NCI-H1105 (cell line): ENCODE measurements at regions not wholly inside any gene's neighbourhood (a gene's known extent, or its start where the extent isn't known, plus 50 kb on each side); places are given as distances from the start of the nearest gene placed in this dataset.

Experiments used
- DNase-seq: peaks from one replicate; lab custom pipeline; 2025; lab: John Stamatoyannopoulos, UW

DNA sequence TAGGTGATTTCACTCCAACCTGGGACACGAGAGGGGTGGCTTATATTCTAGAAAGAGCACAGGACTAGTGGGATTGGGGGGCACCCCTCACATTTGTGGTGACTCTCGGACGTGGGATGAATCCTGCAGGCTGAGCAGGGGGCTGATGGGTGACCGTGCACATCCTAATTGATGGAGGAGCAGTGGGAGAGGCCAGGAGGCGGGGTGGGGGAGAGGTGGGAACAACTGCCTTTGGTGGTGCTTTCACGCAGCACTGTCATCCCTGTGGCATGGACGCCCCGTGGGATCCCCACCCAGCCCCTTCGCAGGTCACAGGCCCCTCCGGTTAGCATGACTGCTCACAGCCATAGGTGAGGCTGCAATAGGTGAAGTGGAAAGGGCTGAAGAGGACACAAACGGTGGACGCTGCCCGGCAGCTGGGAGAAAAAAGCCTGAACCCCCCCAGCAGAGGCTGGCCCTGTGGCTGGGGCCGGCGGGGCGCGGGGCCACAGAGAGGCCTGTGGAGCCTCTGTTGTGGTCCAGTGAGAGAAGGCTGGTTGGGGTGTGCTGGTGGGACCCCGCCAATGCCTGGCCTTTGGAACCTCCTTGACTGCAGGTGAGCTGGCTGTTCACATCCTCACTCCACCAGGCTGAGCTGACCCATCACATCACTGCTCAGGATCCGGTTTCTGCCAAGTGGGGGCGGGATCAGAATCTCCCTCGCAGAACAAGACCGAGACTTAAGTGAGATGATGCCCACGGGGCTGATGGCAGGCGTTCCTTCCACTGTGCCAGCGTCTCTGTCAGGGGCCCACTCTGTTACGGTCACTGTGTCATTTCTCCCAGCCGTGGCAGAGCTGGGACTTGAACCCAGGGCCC lies 325.4 kb downstream of the TEX29 start:
- DNase-seq: no peak

DNA sequence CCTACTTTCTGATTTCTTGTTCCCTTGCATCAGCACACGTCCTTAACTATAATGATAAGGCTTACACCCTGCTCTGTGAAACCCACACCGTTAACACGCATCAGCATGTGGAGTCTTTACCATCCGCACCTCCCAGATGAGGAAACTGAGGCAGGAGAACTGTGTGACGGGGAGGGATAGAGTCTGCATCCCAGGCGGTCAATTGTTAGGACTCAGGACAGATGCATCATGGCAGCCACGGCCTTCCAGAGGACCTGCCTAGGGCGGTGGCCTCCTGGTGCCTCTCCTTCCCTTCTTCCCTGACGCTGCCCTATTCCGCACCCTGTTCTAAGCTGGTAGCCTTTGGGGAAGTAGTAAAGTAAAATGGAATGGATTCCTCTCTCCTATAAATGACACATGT lies 326.0 kb downstream of the TEX29 start:
- no peak for DNase-seq

DNA sequence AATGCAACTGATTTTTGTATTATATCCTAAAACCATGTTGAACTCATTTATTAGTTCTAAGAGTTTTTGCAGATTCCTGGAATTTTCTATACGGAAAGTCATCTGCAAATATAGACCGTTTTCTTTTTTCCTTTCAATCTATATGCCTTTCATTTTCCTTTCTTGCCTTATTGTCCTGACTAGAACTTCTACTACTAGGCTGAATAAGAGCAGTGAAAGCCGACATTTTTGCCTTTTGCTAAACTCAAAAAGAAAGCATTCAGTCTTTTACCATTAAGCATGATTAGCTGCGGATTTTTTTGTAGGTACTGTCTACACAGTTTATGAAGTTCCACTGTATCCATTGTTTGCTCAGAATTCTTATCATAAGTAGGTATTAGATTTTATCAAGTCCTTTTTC lies 328.4 kb downstream of the TEX29 start:
- DNase-seq: no peak

DNA sequence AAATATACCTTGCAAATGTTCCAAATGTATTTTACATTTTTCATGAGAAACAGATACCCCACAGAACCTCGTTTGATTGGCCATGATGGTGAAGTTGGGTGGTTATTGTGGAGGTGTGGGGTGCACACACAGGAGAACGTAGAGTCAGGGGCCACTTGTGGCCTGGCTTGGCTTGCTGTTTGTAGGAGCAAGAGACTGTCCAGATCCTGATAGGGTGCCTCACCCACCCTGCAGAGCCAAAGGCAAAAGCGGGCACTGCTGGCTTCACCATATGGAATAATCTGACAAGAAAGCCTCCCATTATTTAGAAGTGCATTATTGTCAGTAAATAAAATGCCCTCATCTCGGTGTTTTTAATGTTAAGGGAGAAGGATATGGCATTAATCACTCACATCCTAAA lies 330.2 kb downstream of the TEX29 start:
- DNase-seq: no peak

DNA sequence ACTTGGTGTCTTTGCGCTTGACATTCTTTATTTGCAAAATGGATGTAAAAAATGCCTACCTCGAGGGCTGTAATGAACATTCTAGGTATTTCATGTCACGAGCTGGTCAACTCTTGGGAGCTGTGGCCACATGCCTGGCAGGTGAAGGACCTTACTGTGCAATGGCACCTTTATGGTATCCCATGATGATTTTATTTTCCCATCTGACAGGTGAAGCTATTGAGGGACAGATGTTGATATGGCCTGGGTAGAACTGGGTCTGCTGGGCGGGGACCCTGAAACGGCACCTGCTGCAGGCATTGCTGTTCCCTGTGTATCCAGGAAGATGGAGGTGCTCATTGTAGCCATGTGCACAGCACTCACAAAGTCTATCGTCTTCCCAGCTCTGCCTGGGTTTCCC lies 332.2 kb downstream of the TEX29 start:
- DNase-seq: no peak

DNA sequence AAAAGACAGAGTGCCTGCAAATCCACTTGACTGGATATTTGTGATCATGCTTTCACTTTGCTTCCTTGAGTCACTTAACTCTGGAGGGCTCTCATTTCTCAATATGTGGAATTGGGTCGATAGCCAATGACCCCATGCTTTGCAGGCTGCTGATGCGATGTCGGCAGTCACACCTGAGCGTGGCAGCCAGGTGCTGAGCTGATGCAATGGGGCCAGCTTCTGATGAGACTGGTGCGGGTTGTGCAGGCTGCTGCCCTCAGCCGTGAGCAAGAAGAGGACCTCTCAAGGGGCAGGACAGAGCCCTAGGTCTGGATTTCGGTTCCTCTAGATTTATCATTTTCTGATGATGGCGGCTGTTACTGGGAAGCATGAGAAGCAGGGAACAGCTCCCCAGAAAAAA lies 334.1 kb downstream of the TEX29 start:
- DNase-seq: no peak

DNA sequence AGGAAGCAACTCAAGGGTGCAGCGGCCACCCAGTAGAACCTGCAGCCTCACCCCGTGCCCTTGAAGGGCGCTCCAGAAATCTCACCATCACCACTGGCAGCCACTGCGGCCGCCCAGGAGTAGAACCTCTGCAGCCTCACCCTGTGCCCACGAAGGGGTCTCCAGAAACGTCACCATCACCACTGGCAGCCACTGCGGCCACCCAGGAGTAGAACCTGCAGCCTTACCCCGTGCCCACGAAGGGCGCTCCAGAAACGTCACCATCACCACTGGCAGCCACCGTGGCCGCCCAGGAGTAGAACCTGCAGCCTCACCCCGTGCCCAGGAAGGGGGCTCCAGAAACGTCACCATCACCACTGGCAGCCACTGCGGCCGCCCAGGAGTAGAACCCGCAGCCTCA lies 336.0 kb downstream of the TEX29 start:
- DNase-seq: no peak

DNA sequence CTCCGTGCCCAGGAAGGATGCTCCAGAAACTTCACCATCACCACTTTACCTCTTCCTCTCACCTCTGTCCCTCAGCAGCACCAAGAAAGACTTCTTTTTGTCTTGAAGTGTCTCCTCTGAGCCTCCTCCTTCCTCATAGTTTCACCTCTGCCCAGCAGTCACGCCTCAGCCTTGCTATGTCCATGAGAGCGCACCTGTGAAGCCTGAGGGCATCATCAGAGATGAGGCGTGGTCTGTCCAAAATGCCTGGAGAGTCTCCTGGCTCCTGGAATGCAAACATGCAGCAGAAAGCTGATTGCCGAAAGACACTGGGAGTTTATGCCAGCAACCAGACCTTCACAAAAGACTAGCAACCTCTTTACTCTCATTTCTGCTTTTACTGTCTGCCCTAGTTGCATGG lies 336.6 kb downstream of the TEX29 start:
- DNase-seq: no peak

DNA sequence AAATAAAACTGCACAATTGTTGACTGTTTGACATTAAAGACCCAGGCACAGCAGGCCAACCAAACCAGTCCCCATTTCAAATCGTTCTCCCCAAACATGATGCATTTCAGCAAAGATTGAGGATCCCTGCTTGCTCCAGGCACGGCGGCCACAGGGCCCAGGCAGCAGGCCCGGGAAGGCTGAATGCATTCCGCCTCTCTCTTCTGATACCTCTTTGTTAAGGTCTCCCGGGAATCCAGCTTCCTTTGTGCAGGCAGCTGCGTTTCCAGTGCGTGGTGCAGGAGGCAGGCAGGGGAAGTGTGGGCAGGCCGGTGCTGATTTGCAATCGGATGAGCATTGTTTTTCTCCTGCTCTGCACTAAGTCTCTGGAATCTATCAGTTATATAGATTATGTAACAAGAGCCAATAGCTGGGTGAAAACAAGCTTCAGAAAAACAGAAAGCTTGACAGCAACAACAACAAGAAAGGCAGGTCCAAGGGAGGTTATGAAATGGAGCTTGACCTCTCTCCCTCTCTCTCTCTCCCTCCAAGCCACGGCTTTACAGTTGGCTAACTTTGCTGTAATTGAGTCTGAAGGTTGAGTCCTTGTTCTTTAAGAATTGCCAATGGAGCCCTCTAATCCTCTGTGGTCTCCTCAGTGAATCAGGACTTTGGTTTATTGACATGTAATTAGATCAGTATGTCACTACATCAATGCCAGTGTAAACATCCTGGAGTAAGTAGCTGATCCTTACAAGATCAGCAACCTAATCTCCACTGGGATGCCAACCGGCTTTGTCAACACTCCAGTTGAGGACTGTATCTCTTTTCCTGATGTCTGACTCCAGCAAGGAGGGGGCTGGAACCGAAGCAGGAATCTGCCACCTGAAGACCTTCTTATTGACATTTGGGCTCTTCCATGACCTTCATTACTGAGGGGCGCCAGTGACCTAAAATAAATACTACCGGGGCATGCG lies 338.0 kb downstream of the TEX29 start:
- DNase-seq: no peak

DNA sequence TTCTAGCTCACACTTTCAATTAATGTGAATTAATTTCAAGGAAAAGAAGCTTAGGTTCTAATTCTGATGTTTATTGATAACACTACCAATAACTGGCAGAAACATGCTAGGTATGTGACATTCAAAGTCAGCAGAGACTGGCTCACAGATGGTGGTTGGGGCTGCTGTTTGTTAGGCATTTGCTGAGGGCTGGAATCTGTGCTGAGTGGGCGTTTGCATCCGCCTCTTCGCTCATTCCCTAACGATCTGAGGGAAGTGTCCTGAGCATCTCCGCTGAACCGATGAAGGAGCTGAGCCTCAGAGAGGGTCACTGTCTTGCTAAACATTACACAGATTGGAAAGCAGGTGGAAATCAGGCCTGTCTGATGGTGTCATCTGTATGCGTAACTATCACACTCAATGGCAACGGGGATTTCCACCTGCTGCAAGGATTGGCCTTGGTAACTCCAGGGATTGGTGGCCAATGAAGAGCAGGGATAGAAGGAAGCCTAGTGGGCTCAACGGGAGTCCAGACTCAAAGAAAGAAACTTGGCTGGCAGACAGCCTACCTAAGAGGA lies 338.9 kb downstream of the TEX29 start:
- no peak for DNase-seq

DNA sequence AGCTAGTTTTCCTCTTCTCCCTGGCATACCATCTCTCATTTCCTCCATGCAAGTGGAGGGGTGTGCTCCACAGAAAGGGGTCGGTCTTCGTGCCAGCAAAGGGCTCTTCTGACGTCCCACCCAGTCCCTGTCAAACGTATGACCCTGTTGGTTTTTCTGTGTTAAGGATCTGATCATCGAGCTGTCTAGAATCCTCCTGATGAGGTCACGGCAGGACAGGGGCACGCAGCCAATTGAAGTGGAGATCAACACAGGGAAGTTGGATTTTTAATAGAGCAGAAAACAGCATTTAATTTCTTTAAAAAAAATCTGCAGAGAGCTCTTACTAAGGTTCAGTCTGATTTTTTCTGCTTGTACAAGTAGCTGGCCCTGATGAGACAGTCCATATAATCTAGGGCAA lies 339.4 kb downstream of the TEX29 start:
- DNase-seq: no peak

DNA sequence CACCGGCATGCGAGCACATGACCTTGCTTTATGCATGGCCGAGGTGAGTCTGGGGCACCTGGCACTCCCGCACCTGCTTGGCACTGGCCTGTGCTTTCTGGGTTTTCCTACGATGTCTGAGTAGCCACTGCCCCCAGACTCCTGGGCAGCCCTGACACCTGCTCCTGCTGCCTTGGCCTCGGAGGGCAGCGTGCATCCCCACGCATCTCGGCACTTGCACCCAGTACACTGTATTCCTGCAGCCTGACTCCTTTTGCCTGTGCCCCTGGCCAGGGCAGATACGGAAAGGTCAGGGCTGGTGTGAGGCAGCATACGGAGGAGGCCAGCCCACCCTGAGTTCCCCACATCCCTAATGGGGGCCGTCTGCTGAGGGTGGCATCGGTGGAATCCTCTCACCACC lies 340.6 kb downstream of the TEX29 start:
- no peak for DNase-seq

DNA sequence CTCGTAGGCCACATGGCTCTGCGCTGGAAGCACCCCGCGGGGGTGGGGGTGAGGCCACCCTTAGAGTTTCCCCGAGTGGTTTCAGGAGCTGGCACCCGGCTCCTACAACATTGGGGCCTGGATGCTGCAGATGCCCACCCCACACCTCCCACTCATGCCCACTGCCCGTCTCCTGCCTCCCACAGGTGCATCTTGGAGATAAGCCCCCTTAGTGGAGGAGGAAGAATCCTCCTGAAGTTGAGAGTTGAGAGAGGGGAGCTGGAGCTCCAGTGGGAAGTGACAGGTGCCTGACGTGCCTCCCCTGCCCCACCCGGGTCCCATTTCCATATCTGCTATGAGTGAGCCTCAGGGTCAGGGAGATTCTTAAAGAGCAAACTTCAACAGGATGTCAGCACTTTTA lies 341.3 kb downstream of the TEX29 start:
- no peak for DNase-seq

DNA sequence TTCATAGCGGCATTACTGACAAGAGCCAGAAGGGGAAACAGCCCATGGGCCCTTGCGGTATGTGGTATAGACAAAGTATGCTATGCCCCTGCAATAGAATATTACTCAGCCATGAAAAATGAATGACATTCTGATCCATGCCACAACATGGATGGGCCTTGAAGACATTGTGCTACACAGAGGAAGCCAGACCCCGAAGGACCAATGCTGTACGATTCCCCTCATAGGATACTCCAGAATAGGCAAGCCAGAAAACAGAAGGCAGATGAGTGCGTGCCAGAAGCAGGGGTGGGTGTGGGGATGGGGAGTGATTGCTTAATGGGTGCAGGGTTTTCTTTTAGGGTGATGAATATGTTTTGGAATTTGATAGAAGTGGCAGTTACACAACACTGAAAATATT lies 342.0 kb downstream of the TEX29 start:
- no peak for DNase-seq

DNA sequence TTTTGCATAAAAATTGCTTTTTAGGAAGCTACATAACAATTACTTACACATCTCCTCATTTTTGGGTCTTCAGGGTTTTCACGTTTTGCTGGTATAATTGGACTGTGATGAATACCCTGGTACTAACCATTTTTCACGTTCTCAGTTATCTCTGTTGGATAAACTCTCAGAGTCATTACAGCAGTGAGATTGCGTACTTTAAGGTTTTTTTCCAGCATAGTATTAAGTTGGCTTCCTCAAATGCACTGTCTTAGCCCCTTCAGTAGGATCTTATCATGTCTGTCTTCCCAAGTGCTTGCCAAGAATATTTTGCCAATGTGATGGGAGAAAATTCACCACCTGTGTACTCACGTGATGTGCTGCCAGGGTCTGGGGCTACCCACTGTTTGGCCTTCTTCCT lies 342.5 kb downstream of the TEX29 start:
- DNase-seq: no peak

DNA sequence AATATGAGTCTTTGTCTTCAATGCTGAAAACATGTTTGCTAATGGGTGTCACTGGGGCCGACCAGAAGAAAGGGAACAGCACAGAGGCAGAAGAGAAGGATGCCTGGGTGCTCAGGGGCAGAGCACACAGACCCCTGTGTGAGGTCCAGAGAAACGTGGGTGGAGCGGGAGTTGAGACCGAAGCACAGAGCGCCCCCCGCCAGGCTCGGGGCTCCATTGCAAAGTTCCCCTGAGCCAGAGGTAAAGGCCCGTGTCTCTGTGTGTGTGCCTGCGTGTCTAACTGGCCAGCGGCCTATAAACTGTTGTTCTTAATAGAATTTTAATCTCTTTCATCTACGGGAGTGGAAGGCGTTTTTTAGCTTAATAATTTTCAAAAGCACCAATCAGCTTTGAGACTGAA lies 343.1 kb downstream of the TEX29 start:
- no peak for DNase-seq

DNA sequence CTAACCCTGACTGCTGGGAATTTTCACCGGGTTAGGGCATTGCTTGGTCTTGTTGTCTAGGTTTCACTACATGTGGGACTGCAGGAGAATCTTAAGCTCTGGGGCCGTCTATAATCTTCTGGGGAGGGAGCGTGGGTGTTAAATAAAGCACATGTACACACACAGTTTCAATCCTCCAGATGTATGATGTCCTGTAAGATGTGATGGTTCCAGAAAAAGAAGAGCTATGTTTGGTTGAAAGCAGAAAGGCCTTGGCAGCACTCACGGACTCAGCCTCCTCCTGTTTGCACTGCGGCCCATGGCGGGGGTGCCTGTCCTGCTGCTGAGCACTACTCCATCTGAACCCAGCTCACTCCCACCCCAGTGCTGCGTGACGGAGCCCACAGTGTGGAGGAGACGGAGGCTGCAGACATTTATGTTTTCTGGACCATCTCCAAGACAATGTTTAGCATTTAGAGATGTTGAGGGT lies 343.5 kb downstream of the TEX29 start:
- no peak for DNase-seq

DNA sequence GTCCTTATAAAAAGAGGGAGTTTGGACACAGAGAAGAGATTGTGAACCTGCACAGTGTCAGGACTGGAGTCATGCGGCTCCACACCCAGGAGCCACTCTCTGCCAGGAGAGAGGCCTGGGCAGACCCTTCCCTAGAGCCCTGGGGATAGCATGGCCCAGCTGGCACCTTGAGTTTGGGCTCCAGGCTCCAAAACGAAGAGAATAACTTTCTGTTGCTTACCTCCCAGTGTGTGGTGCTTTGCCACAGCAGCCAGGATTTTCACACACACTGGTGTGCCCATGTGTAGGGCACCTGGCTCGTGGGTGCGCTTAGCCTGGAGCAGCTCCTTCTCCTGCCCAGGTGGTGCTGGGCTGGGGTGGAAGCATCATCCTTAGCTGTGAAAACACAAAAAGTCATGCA lies 344.3 kb downstream of the TEX29 start:
- DNase-seq: no peak

DNA sequence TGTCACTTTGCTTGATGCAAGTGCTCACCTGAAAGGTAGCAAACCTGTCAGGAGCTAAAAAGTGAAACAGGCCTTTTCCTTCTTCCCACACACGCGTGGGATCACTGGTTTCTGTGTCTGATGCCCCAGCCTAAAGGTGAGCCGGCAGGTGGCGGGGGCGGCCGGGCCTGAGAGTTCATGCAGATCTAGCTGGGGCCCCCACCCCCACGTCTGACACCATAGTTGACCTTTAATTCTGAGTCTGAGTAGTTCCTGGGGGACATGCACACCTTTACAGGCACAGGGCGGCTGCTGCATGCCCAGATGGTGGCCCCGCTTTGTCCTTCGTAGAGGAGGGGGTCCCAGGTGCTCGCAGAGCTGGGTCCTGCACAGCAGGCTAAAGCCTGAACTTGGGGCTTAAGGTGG lies 345.3 kb downstream of the TEX29 start:
- DNase-seq: no peak

DNA sequence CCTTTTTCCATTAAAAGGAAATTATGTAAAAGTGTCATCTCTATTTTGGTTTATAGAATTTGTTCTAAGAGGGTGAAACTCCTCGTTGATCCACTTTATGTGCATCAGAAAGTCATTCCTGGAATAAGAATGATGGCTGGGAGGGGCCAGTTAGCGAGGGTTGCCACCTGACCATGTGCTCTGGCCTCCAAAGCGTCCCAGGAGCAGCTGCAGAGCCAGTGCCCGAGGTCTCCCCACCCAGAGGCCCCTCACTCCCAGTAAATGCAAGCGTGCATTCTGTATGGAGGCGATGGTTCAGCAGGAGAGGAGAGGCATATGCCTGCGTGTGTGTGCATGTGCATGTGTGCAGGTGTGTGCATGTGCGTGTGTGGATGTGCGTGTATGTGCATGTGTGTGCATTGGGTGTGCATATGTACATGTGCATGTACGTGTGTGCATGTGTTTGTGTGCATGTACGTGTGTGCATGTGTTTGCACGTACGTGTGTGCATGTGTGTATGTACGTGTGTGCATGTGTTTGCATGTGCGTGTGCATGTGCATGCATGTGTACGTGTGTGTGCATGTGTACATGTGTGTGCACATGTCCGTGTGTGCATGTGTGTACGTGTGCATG lies 345.8 kb downstream of the TEX29 start:
- DNase-seq: no peak

DNA sequence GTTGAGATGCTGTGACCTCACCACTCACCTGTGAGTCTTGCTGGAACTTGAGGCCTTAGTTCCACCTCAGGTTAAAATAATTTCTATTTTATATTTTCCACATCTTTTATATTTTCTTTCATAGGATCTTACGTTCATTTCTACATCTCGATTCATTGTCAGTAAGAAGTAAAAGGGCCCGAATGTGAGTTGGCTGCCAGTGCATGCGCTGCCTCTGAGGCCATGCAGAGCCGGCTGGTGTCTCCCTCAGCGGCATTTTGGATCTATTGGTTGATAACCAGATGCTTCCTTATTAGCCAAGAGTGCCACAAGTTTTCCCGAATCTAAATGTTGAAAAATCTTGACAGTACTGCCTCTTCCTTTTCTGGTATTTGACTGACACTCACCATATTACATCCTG lies 347.3 kb downstream of the TEX29 start:
- no peak for DNase-seq

DNA sequence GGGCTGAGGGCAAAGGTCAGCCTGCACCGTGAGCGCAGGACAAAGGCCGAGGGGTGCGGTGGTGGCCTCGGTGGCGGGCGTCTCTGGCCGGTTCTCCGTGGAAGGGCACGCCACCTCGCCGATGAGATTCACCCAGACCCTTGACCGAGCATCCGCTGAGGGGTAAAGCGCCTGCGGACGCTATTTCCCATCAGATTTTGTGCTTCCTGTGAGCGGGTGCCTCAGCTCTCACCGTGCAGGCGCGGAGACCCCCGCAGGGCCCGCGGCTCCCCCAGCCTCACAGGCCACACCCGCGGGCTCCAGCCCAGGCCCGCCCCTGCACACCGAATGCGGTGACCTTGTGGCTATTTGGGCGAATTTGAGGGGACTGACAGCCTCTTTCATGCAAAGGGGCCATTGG lies 348.0 kb downstream of the TEX29 start:
- DNase-seq: no peak
